KMS-11 (cell line): ENCODE measurements at regions not wholly inside any gene's neighbourhood (a gene's known extent, or its start where the extent isn't known, plus 50 kb on each side); places are given as distances from the start of the nearest gene placed in this dataset.
"Not testable (repeated sequence)": the region's sequence is repeated elsewhere in the genome, so short reads cannot be mapped to it uniquely, and the experiment has no call there.

Experiments
- H2AFZ ChIP-seq: fragments of 200-600 bp; sonication (generic); 2 replicates; pipeline ENCODE4 v1.6.1; 2016; ENCODE audit warnings: antibody characterized with exemption, mixed run types, low read depth
- H3K27ac ChIP-seq: fragments of 200-600 bp; sonication (generic); 2 replicates; pipeline ENCODE4 v1.6.1; 2016; ENCODE audit warnings: mild to moderate bottlenecking, mixed run types
- H3K27me3 ChIP-seq: fragments of 200-600 bp; sonication (generic); 2 replicates; pipeline ENCODE4 v1.6.1; 2017; ENCODE audit warnings: mild to moderate bottlenecking, low read depth, mixed run types, moderate library complexity; ENCODE audit not compliant: insufficient read depth
- H3K36me3 ChIP-seq: fragments of 200-600 bp; sonication (generic); 2 replicates; pipeline ENCODE4 v1.6.1; 2017; ENCODE audit warnings: mild to moderate bottlenecking, mixed run types; ENCODE audit not compliant: insufficient read depth
- H3K4me1 ChIP-seq: fragments of 200-600 bp; sonication (generic); 2 replicates; pipeline ENCODE4 v1.6.1; 2016; ENCODE audit warnings: mild to moderate bottlenecking, low read depth, mixed run types; ENCODE audit not compliant: poor library complexity, severe bottlenecking
- H3K4me2 ChIP-seq: fragments of 200-600 bp; sonication (generic); 2 replicates; pipeline ENCODE4 v1.7.0; 2016; ENCODE audit warnings: mild to moderate bottlenecking, mixed run types
- H3K4me3 ChIP-seq: fragments of 200-600 bp; sonication (generic); IDR thresholded peaks from 2 replicates; pipeline ENCODE4 v1.6.1; 2017; ENCODE audit warnings: low read depth, low read length, mixed read lengths; ENCODE audit not compliant: insufficient read depth
- H3K79me2 ChIP-seq: fragments of 200-600 bp; sonication (generic); 2 replicates; pipeline ENCODE4 v1.6.1; 2016; ENCODE audit warnings: low read depth, mixed run types; ENCODE audit not compliant: insufficient read depth
- H3K9ac ChIP-seq: fragments of 200-600 bp; sonication (generic); 2 replicates; pipeline ENCODE4 v1.6.1; 2016; ENCODE audit warnings: mild to moderate bottlenecking, mixed run types
- H4K20me1 ChIP-seq: fragments of 200-600 bp; sonication (generic); 2 replicates; pipeline ENCODE4 v1.6.1; 2016; ENCODE audit warnings: mild to moderate bottlenecking, mixed run types; ENCODE audit not compliant: insufficient read depth
- CTCF ChIP-seq: fragments of 200-600 bp; sonication (generic); conservative IDR thresholded peaks from 2 replicates; pipeline ENCODE4 v1.6.1; 2017; ENCODE audit warnings: low read depth, mild to moderate bottlenecking, antibody characterized with exemption, low read length, moderate library complexity, mixed read lengths

GRCh38 chr3:145457825-145458552, 703.0 kb downstream of the PLOD2 start:
- TF ChIP-seq CTCF = no peak
- no peaks in the 10 kb centered on the region for H3K27me3 ChIP-seq
- no peak overlapping the region for H3K9ac ChIP-seq
- no peaks in the 10 kb centered on the region for H3K79me2 ChIP-seq
- H3K4me2 ChIP-seq = no peak overlapping the region
- H3K36me3 ChIP-seq = no peaks in the 10 kb centered on the region
- no peak overlapping the region for H2AFZ ChIP-seq
- no peaks in the 10 kb centered on the region for H4K20me1 ChIP-seq
- no peak overlapping the region for H3K27ac ChIP-seq
- no peaks in the 10 kb centered on the region for H3K4me1 ChIP-seq
- H3K4me3 ChIP-seq = no peak overlapping the region

- not testable (repeated sequence) for H2AFZ ChIP-seq, H3K4me2 ChIP-seq, H3K27me3 ChIP-seq, H3K79me2 ChIP-seq, H3K27ac ChIP-seq, H4K20me1 ChIP-seq, H3K36me3 ChIP-seq, H3K4me1 ChIP-seq, H3K9ac ChIP-seq, H3K4me3 ChIP-seq
Measured at GRCh38 chr3:145459681-145460080, 701.3 kb downstream of the PLOD2 start.

GRCh38 chr3:145471976-145472375, 689.0 kb downstream of the PLOD2 start:
- Histone ChIP-seq H3K4me2 (no peak overlapping the region), H3K4me3 (no peak overlapping the region), H3K27me3 (no peaks in the 10 kb centered on the region), H4K20me1 (no peaks in the 10 kb centered on the region), H3K4me1 (no peaks in the 10 kb centered on the region), H3K9ac (no peak overlapping the region), H3K79me2 (no peaks in the 10 kb centered on the region), H3K27ac (no peak overlapping the region), H3K36me3 (no peaks in the 10 kb centered on the region), H2AFZ (no peak overlapping the region)
- TF ChIP-seq CTCF = no peak

- not testable (repeated sequence) for H2AFZ ChIP-seq, H3K4me1 ChIP-seq
Measured at GRCh38 chr3:145482735-145483134, 678.2 kb downstream of the PLOD2 start.

GRCh38 chr3:145483992-145484391, 677.0 kb downstream of the PLOD2 start:
- H4K20me1 ChIP-seq = no peaks in the 10 kb centered on the region
- no peak for TF ChIP-seq CTCF
- no peaks in the 10 kb centered on the region for H3K4me1 ChIP-seq
- no peaks in the 10 kb centered on the region for H3K36me3 ChIP-seq
- H3K4me3 ChIP-seq = no peak overlapping the region
- H3K27ac ChIP-seq = no peak overlapping the region
- H3K79me2 ChIP-seq = no peaks in the 10 kb centered on the region
- H3K27me3 ChIP-seq = no peaks in the 10 kb centered on the region
- H3K4me2 ChIP-seq = no peak overlapping the region
- no peak overlapping the region for H3K9ac ChIP-seq
- no peak overlapping the region for H2AFZ ChIP-seq

More at GRCh38 chr3:145482735-145483134, 678.2 kb downstream of the PLOD2 start:
- not testable (repeated sequence) for H3K27ac ChIP-seq, H3K36me3 ChIP-seq, H3K4me3 ChIP-seq, H4K20me1 ChIP-seq, H3K9ac ChIP-seq, H3K4me2 ChIP-seq, H3K27me3 ChIP-seq, H3K79me2 ChIP-seq
